ENCODE measurements at regions not wholly inside any gene's neighbourhood (a gene's known extent, or its start where the extent isn't known, plus 50 kb on each side); places are given as distances from the start of the nearest gene placed in this dataset.
A peak's percentile ranks its signal among the peaks of the same experiment; 100 is the strongest.

DNA sequence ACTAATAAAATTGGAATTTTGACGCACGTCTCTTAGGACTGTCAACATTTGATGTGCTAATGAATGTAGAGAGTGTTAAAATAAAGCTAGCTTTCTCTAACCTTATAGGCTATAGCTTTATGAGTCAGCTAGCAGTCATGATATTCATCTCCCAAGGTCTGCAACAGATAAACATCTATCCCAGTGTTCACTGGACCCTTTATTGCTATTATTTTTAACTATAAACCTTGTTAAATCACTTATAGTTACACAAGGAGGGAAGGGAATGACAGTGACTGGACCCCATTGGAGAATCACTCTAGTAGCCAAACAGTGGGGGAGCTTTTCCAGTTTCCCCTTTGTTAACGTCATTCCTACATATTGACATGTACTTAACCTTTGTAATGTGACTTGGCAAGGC is 67.9 kb upstream of the SHISA3 start:
- no peak for DNase-seq (ENCODE audit: low spot score)

GRCh38 chr4:42330002-42330592 is 67.2 kb upstream of the SHISA3 start:
- DNase-seq (ENCODE audit: low spot score) = no peak

- no peak for DNase-seq (ENCODE audit: low spot score)
Observed at GRCh38 chr4:42331040-42331439, 66.2 kb upstream of the SHISA3 start.

GRCh38 chr4:42331914-42332368 is 65.3 kb upstream of the SHISA3 start:
- DNase-seq (ENCODE audit: low spot score) = no peak

GRCh38 chr4:42339935-42340406 is 57.3 kb upstream of the SHISA3 start:
- peak; percentile 12 for DNase-seq (ENCODE audit: low spot score)

- no peak for DNase-seq (ENCODE audit: low spot score)
Observed at GRCh38 chr4:42341518-42342026, 55.7 kb upstream of the SHISA3 start.

DNA sequence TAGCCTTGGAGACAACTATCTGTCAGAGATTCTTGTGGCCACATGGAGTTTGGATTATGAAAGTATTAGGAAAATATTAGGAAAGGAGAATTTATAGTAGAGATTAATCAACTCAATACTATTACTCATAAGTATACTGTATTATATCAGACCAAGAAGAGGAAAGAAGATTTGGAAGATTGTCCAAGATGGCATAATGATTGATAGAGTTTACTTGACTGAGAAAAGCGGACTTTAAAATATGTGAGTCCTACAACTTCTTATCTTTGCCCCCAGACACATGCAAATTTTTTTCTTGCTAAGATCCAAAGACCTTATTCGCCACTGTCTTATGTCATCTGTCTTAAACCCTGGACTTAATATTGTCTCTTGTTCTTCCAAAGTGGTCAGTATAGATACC is 54.8 kb upstream of the SHISA3 start:
- DNase-seq (ENCODE audit: low spot score) = no peak

DNA sequence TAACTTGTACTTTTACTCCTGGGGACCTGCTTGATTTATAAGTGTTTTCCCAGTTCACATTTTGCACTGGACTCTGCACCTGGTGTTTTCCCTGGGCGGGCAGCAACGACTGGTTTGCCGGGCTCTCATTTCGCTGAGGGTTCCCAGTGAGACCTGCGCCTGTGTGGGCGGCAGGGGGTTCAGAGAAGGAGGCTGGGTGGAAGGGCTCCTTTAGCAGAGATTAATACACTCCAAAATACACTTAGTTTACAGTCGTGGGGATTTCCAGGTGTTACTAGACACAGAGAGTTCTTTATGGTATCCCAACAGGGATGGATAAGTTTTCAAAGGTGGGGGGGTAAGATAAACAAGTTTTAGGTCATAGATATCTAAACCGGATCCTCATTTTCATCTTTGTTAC is 53.0 kb upstream of the SHISA3 start:
- no peak for DNase-seq (ENCODE audit: low spot score)

DNA sequence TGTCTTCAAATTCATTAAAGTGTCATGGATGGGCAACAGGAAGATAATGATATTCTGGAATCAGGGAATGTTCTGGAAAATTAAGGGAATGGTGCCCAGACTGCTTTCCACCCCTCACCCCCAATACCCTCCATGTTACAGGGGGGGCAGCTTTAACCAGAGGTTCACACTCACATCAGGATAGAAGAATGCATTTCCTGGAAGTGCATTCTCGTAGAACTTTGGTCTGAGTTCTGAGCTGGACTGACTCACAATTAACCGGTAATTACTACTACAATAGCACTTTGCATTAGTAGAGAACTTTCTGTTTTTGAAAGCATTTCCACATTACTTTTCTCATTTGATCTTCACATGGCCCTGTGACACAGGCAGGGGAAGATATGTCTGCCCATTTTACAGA is 52.5 kb upstream of the SHISA3 start:
- DNase-seq (ENCODE audit: low spot score) = no peak

- no peak for DNase-seq (ENCODE audit: low spot score)
Observed at GRCh38 chr4:42345962-42346544, 51.2 kb upstream of the SHISA3 start.

DNA sequence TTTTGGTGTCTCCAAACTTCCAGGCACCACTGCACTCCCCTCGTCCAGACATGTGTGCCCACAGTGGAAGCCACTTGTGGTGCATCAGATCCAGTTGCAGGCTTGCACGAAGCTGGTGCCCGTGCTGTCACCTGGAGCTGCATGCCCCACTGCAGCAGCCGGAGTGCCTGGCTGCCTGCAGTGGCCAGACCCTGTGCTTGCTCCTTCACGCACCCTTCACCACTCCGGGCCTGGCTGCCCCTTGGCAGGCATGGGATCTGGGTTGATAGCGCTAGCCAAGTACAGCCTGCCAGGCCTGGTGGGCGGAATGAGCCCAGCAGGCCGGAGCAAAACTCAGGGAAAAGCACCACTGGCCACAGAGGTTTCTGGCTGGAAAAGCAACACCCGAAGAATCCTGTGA is 50.2 kb upstream of the SHISA3 start:
- no peak for DNase-seq (ENCODE audit: low spot score)

Data from SK-N-DZ (cell line).